K562 (cell line): ENCODE measurements at regions not wholly inside any gene's neighbourhood (a gene's known extent, or its start where the extent isn't known, plus 50 kb on each side); places are given as distances from the start of the nearest gene placed in this dataset.

Experiments
- CTCF ChIP-seq, 3 experiments: IDR thresholded peaks in 2 of 3; conservative IDR thresholded peaks in 1 of 3; 2 replicates each; pipeline ENCODE4 v1.5.1; 2011 to 2012; ENCODE audit warnings: low read length in 3 of 3, mild to moderate bottlenecking in 3 of 3, control low read depth in 2 of 3, improper control_type of control experiment in 1 of 3, inconsistent platforms in 1 of 3, low read depth in 1 of 3, mixed read lengths in 1 of 3, moderate library complexity in 1 of 3; ENCODE audit not compliant: insufficient read depth in 2 of 3
- MAX ChIP-seq: sonication (generic); formaldehyde crosslinking; IDR thresholded peaks from 2 replicates; pipeline ENCODE4 v1.9.0; 2022; ENCODE audit warnings: mild to moderate bottlenecking, missing genetic modification reagents

DNA sequence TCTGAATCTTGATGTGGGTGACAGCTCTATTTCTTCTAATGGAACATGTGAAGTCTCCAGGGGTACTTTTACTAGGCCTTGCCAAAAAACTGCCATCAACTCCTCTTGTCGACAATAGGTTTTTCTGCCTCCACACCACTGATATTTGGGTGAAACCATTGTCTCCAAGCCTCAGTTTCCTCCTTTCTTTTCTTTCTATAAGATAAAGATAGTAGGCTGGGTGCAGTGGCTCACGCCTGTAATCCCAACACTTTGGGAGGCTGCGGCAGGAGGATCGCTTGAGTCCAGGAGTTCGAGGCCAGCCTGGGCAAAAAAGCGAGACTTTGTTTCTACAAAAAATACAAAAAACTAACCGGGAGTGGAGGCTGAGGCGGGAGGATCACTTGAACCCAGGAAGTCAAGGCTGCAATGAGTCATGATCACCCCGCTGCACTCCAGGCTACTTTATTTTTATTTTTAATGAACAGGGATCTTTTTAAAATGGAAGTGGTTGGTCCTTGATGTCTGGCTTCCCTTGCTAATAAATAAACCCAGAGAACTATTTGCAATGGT lies 159.9 kb upstream of the TNFAIP3 start:
- TF ChIP-seq MAX (no peak), CTCF (IDR thresholded peaks at IDR 0.05 in 2 of 3, conservative IDR thresholded peaks at IDR 0.05 in 1 of 3; ENCODE audit: insufficient read depth in 2 of 3, low read depth in 1 of 3, low read length in 3 of 3) (no peak)
